ENCODE measurements at regions not wholly inside any gene's neighbourhood (a gene's known extent, or its start where the extent isn't known, plus 50 kb on each side); places are given as distances from the start of the nearest gene placed in this dataset.
A peak's percentile ranks its signal among the peaks of the same experiment; 100 is the strongest.

DNA sequence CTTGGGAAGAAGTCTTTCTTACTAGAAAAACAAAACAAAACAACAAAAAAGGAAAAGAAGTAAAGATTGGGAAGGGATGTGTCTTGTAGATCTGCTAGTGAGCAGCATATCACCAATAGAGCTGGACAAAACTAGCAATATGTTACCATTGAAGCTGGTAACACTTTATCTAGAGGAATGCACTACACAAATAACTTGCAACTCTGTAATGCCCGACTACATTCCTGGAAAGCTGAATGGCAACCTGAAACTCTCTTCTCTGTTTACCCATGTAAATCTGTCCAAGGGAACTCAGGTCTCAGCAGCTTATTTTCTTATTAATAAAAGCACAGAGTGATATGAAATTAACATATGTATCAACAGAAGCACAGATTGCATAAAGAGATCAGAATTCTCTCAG, 624.4 kb downstream of the KCNH5 start:
- H3K79me2 ChIP-seq = no peaks in the 10 kb centered on the region
- peak; percentile 15 for DNase-seq (ENCODE audit: low spot score)
- peak overlapping the region; percentile 43 for H3K4me2 ChIP-seq
- H3K9me3 ChIP-seq (ENCODE audit: low read depth) = no peaks in the 10 kb centered on the region
- H3K27me3 ChIP-seq = no peaks in the 10 kb centered on the region
- H4K20me1 ChIP-seq (ENCODE audit: insufficient read depth, poor library complexity, severe bottlenecking) = no peaks in the 10 kb centered on the region
- H2AFZ ChIP-seq = no peak overlapping the region
- H3K4me3 ChIP-seq = no peak overlapping the region
- H3K4me1 ChIP-seq (ENCODE audit: insufficient read depth) = peaks cover 5% of the 10 kb centered on the region
- TF ChIP-seq EZH2phosphoT487 (IDR thresholded peaks at IDR 0.05; ENCODE audit: low read depth, severe bottlenecking, unreplicated experiment) (no peak), EZH2 (IDR thresholded peaks at IDR 0.05; ENCODE audit: borderline replicate concordance) (no peak)
- TF ChIP-seq, protein P1, sequence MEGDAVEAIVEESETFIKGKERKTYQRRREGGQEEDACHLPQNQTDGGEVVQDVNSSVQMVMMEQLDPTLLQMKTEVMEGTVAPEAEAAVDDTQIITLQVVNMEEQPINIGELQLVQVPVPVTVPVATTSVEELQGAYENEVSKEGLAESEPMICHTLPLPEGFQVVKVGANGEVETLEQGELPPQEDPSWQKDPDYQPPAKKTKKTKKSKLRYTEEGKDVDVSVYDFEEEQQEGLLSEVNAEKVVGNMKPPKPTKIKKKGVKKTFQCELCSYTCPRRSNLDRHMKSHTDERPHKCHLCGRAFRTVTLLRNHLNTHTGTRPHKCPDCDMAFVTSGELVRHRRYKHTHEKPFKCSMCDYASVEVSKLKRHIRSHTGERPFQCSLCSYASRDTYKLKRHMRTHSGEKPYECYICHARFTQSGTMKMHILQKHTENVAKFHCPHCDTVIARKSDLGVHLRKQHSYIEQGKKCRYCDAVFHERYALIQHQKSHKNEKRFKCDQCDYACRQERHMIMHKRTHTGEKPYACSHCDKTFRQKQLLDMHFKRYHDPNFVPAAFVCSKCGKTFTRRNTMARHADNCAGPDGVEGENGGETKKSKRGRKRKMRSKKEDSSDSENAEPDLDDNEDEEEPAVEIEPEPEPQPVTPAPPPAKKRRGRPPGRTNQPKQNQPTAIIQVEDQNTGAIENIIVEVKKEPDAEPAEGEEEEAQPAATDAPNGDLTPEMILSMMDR (IDR thresholded peaks at IDR 0.05; ENCODE audit: poor library complexity) = no peak
- H3K27ac ChIP-seq = no peak overlapping the region
- WGBS (ENCODE audit: low lambda C conversion rate, missing lambda C conversion rate) = 22% methylated on average over 1 of the region's 1 CpG
- no peaks in the 10 kb centered on the region for H3K9me2 ChIP-seq (replicated peaks; ENCODE audit: insufficient read depth)
- no peaks in the 10 kb centered on the region for H3K36me3 ChIP-seq (replicated peaks; ENCODE audit: insufficient read depth, low read depth)

DNA sequence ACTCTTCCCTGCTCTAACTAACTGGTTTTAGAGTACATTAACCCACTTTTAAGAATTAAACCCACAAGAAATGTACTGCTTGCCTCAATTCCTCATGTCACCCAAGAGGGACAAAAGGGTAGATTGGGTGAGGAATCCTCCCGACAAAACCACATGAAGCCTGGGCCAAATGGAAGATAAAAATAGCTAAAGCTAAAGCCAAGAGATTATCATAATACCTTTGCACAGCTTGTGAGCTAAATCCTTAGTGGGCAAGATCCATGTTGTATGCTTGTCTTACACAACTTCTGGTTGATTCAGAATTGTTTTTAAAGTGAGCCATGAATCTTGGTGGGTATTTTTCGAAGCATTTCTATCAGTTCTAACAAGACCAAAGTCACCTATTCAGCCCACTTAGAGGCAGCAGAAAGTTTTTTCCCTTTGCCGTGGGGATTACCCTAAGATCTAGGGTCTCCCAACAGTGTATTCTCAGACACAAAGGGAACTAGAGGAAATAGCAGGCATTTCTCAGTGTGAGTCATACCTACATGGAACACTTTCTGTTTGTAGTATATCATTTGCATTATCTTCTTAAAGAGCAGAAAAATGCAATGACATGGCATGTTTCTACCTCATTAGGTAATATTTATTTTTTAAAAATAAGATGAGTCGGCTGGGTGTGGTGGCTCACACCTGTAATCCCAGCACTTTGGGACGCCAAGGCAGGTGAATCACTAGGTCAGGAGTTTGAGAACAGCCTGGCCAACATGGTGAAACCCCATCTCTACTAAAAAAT, 616.6 kb downstream of the KCNH5 start:
- Histone ChIP-seq H3K4me2 (no peak overlapping the region), H3K36me3 (replicated peaks; ENCODE audit: insufficient read depth, low read depth) (no peaks in the 10 kb centered on the region), H3K4me1 (ENCODE audit: insufficient read depth) (no peaks in the 10 kb centered on the region), H4K20me1 (ENCODE audit: insufficient read depth, poor library complexity, severe bottlenecking) (no peaks in the 10 kb centered on the region), H3K27ac (peak overlapping the region; percentile 69), H2AFZ (peak overlapping the region; percentile 19), H3K4me3 (no peak overlapping the region), H3K9me3 (ENCODE audit: low read depth) (no peaks in the 10 kb centered on the region), H3K9me2 (replicated peaks; ENCODE audit: insufficient read depth) (no peaks in the 10 kb centered on the region), H3K27me3 (no peaks in the 10 kb centered on the region), H3K79me2 (no peaks in the 10 kb centered on the region)
- TF ChIP-seq, protein P1 (IDR thresholded peaks at IDR 0.05; ENCODE audit: poor library complexity) = no peak
- no peak for TF ChIP-seq EZH2phosphoT487 (IDR thresholded peaks at IDR 0.05; ENCODE audit: low read depth, severe bottlenecking, unreplicated experiment)
- 79% methylated on average over 5 of the region's 5 CpGs for WGBS (ENCODE audit: low lambda C conversion rate, missing lambda C conversion rate)
- DNase-seq (ENCODE audit: low spot score) = peak; percentile 12

DNA sequence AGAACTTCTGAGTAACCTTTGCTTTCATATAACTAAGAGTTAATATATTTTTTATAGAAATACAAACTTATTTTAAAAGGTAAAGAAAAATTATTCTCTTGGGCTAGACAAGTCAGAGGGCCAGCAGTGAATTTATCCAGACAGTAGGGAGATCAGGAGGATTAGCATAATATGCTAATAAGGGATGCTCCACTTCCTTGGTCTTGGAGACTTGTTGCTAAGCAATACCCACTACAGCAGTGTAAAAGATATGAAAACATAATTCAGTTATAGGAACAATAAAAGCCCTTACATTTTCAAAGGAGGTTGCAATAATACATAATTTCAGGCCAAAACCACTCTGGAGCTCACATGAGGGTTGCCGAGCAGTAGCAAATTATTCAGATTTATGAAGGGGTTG, 615.6 kb downstream of the KCNH5 start:
- 100% methylated on average over 1 of the region's 1 CpG for WGBS (ENCODE audit: low lambda C conversion rate, missing lambda C conversion rate)
- no peak for DNase-seq (ENCODE audit: low spot score)
- no peaks in the 10 kb centered on the region for H3K9me3 ChIP-seq (ENCODE audit: low read depth)
- H3K4me2 ChIP-seq = no peak overlapping the region
- no peaks in the 10 kb centered on the region for H3K4me1 ChIP-seq (ENCODE audit: insufficient read depth)
- H2AFZ ChIP-seq = no peak overlapping the region
- H3K27ac ChIP-seq = no peak overlapping the region
- H3K36me3 ChIP-seq (replicated peaks; ENCODE audit: insufficient read depth, low read depth) = no peaks in the 10 kb centered on the region
- H3K9me2 ChIP-seq (replicated peaks; ENCODE audit: insufficient read depth) = no peaks in the 10 kb centered on the region
- H3K4me3 ChIP-seq = no peak overlapping the region
- no peaks in the 10 kb centered on the region for H4K20me1 ChIP-seq (ENCODE audit: insufficient read depth, poor library complexity, severe bottlenecking)
- no peak for TF ChIP-seq EZH2phosphoT487 (IDR thresholded peaks at IDR 0.05; ENCODE audit: low read depth, severe bottlenecking, unreplicated experiment)
- TF ChIP-seq, protein P1 (IDR thresholded peaks at IDR 0.05; ENCODE audit: poor library complexity) = no peak
- TF ChIP-seq EZH2 (IDR thresholded peaks at IDR 0.05; ENCODE audit: borderline replicate concordance) = no peak
- no peaks in the 10 kb centered on the region for H3K79me2 ChIP-seq
- H3K27me3 ChIP-seq = no peaks in the 10 kb centered on the region

All from hepatocyte (in vitro differentiated cells).